Endometrium (tissue), 2 donors: ENCODE measurements at regions not wholly inside any gene's neighbourhood (a gene's known extent, or its start where the extent isn't known, plus 50 kb on each side); places are given as distances from the start of the nearest gene placed in this dataset.
"Not testable (repeated sequence)": the region's sequence is repeated elsewhere in the genome, so short reads cannot be mapped to it uniquely, and the experiment has no call there.

Source experiments
- FAIRE-seq: peaks from 2 replicates; lab custom pipeline; 2012; peaks lifted over from hg19 to GRCh38; lab: Jason Lieb, UNC
- donor health status: control.
- donor health status: control.

- FAIRE-seq = no peak
These were observed 549.1 kb downstream of the MN1 start for GRCh38 chr22:27252282-27253049.

GRCh38 chr22:27253108-27253902 is 548.3 kb downstream of the MN1 start:
- FAIRE-seq = no peak

- not testable (repeated sequence) for FAIRE-seq
These were observed 547.5 kb downstream of the MN1 start for GRCh38 chr22:27254063-27254462.

GRCh38 chr22:27255580-27255979 is 546.0 kb downstream of the MN1 start:
- no peak for FAIRE-seq

- FAIRE-seq = no peak
These were observed 543.6 kb downstream of the MN1 start for GRCh38 chr22:27257987-27258386.

GRCh38 chr22:27258616-27259172 is 542.9 kb downstream of the MN1 start:
- no peak for FAIRE-seq

- FAIRE-seq = no peak
These were observed 542.1 kb downstream of the MN1 start for GRCh38 chr22:27259433-27259832.

GRCh38 chr22:27260087-27260698 is 541.4 kb downstream of the MN1 start:
- FAIRE-seq = no peak

- no peak for FAIRE-seq
These were observed 539.2 kb downstream of the MN1 start for GRCh38 chr22:27262361-27262760.

- no peak for FAIRE-seq
These were observed 537.4 kb downstream of the MN1 start for GRCh38 chr22:27264184-27264583.

- FAIRE-seq = no peak
These were observed 534.4 kb downstream of the MN1 start for GRCh38 chr22:27267145-27267544.

- no peak for FAIRE-seq
These were observed 531.6 kb downstream of the MN1 start for GRCh38 chr22:27269751-27270543.

GRCh38 chr22:27270818-27271510 is 530.6 kb downstream of the MN1 start:
- FAIRE-seq = no peak

- no peak for FAIRE-seq
These were observed 528.1 kb downstream of the MN1 start for GRCh38 chr22:27273436-27273835.

GRCh38 chr22:27273853-27274252 is 527.7 kb downstream of the MN1 start:
- no peak for FAIRE-seq

- FAIRE-seq = no peak
These were observed 526.6 kb downstream of the MN1 start for GRCh38 chr22:27274770-27275449.

- FAIRE-seq = no peak
These were observed 522.6 kb downstream of the MN1 start for GRCh38 chr22:27278946-27279345.

GRCh38 chr22:27283240-27283639 is 518.3 kb downstream of the MN1 start:
- no peak for FAIRE-seq

- no peak for FAIRE-seq
These were observed 517.8 kb downstream of the MN1 start for GRCh38 chr22:27283714-27284113.

- no peak for FAIRE-seq
These were observed 517.2 kb downstream of the MN1 start for GRCh38 chr22:27284324-27284723.

GRCh38 chr22:27286711-27287110 is 514.8 kb downstream of the MN1 start:
- no peak for FAIRE-seq
